NB4 (cell line): ENCODE measurements at regions not wholly inside any gene's neighbourhood (a gene's known extent, or its start where the extent isn't known, plus 50 kb on each side); places are given as distances from the start of the nearest gene placed in this dataset.

ENCODE experiments used
- DNase-seq: peaks from one replicate; pipeline ENCODE4 v3.0.0; 2010; ENCODE audit warnings: low read depth
- H3K4me3 ChIP-seq: one replicate; pipeline ENCODE4 v1.5.1; 2011; ENCODE audit warnings: mild to moderate bottlenecking, low read depth, low read length, moderate library complexity
- CTCF ChIP-seq: IDR thresholded peaks from one replicate; pipeline ENCODE4 v1.5.1; 2012; ENCODE audit warnings: low read depth, low read length
- MAX ChIP-seq: IDR thresholded peaks from 2 replicates; pipeline ENCODE4 v1.6.1; 2011; ENCODE audit warnings: low read depth, low read length
- MYC ChIP-seq: IDR thresholded peaks from 2 replicates; pipeline ENCODE4 v1.6.1; 2011; ENCODE audit warnings: low read depth, low read length
- POLR2A ChIP-seq: IDR thresholded peaks from 2 replicates; pipeline ENCODE4 v1.6.1; 2011; ENCODE audit warnings: mild to moderate bottlenecking; ENCODE audit not compliant: insufficient read length; ENCODE audit errors: extremely low read depth

- TF ChIP-seq MAX (no peak), CTCF (no peak), MYC (no peak)
- DNase-seq = no peak
- no peak overlapping the region for H3K4me3 ChIP-seq
Measured at GRCh38 chr13:33611121-33611805, 206.7 kb upstream of the RFC3 start.

GRCh38 chr13:33612641-33613638, 205.0 kb upstream of the RFC3 start:
- no peak overlapping the region for H3K4me3 ChIP-seq
- no peak for TF ChIP-seq CTCF
- TF ChIP-seq MYC = no peak
- no peak for TF ChIP-seq POLR2A
- no peak for TF ChIP-seq MAX
- no peak for DNase-seq

GRCh38 chr13:33615436-33615835, 202.5 kb upstream of the RFC3 start:
- no peak overlapping the region for H3K4me3 ChIP-seq
- no peak for TF ChIP-seq MYC
- TF ChIP-seq CTCF = no peak
- TF ChIP-seq MAX = no peak
- no peak for TF ChIP-seq POLR2A
- DNase-seq = no peak

GRCh38 chr13:33616130-33616529, 201.8 kb upstream of the RFC3 start:
- H3K4me3 ChIP-seq = no peak overlapping the region
- DNase-seq = no peak
- TF ChIP-seq MAX (no peak), POLR2A (no peak), CTCF (no peak), MYC (no peak)

- DNase-seq = no peak
Measured at GRCh38 chr13:33617055-33617454, 200.9 kb upstream of the RFC3 start.

More at GRCh38 chr13:33617055-33617454, 200.9 kb upstream of the RFC3 start:
- H3K4me3 ChIP-seq = no peak overlapping the region
- TF ChIP-seq POLR2A (no peak), MYC (no peak), CTCF (no peak)
